NCI-H774 (cell line): ENCODE measurements at regions not wholly inside any gene's neighbourhood (a gene's known extent, or its start where the extent isn't known, plus 50 kb on each side); places are given as distances from the start of the nearest gene placed in this dataset.
"Not testable (repeated sequence)": the region's sequence is repeated elsewhere in the genome, so short reads cannot be mapped to it uniquely, and the experiment has no call there.

Source experiments
- DNase-seq: peaks from one replicate; lab custom pipeline; 2025; lab: John Stamatoyannopoulos, UW

- not testable (repeated sequence) for DNase-seq
Measured at GRCh38 chr3:197459571-197459970, 96.2 kb downstream of the BDH1 start.

- no peak for DNase-seq
Measured at GRCh38 chr3:197458906-197459470, 96.8 kb downstream of the BDH1 start.

- DNase-seq, result no peak
Measured at GRCh38 chr3:197458179-197458707, 97.5 kb downstream of the BDH1 start.

- no peak for DNase-seq
Measured at GRCh38 chr3:197456261-197457091, 99.3 kb downstream of the BDH1 start.

GRCh38 chr3:197454841-197455240, 100.9 kb downstream of the BDH1 start:
- not testable (repeated sequence) for DNase-seq

- no peak for DNase-seq
Measured at GRCh38 chr3:197454014-197454413, 101.8 kb downstream of the BDH1 start.

GRCh38 chr3:197450810-197451209, 105.0 kb downstream of the BDH1 start:
- DNase-seq, result no peak

GRCh38 chr3:197450308-197450707, 105.5 kb downstream of the BDH1 start:
- no peak for DNase-seq

- DNase-seq, result not testable (repeated sequence)
Measured at GRCh38 chr3:197449181-197449580, 106.6 kb downstream of the BDH1 start.

- DNase-seq, result not testable (repeated sequence)
Measured at GRCh38 chr3:197447781-197448180, 108.0 kb downstream of the BDH1 start.

- DNase-seq, result no peak
Measured at GRCh38 chr3:197447057-197447456, 108.7 kb downstream of the BDH1 start.

- DNase-seq, result no peak
Measured at GRCh38 chr3:197446700-197447056, 109.1 kb downstream of the BDH1 start.

GRCh38 chr3:197445896-197446699, 109.7 kb downstream of the BDH1 start:
- no peak for DNase-seq

- no peak for DNase-seq
Measured at GRCh38 chr3:197444793-197445379, 110.9 kb downstream of the BDH1 start.

GRCh38 chr3:197443506-197443905, 112.3 kb downstream of the BDH1 start:
- no peak for DNase-seq

GRCh38 chr3:197440717-197441303, 115.0 kb downstream of the BDH1 start:
- no peak for DNase-seq

GRCh38 chr3:197438906-197439305, 116.9 kb downstream of the BDH1 start:
- DNase-seq, result no peak

GRCh38 chr3:197435426-197435825, 120.3 kb downstream of the BDH1 start:
- no peak for DNase-seq

GRCh38 chr3:197434830-197435229, 120.9 kb downstream of the BDH1 start:
- no peak for DNase-seq

- no peak for DNase-seq
Measured at GRCh38 chr3:197432384-197433127, 123.2 kb downstream of the BDH1 start.

- DNase-seq, result no peak
Measured at GRCh38 chr3:197431346-197431910, 124.3 kb downstream of the BDH1 start.
